HEK293T (cell line): ENCODE measurements at regions not wholly inside any gene's neighbourhood (a gene's known extent, or its start where the extent isn't known, plus 50 kb on each side); places are given as distances from the start of the nearest gene placed in this dataset.

Experiments
- ARNT ChIP-seq: fragments of 450-650 bp; IDR thresholded peaks from 2 replicates; pipeline ENCODE4 v1.6.1; 2017; ENCODE audit warnings: mild to moderate bottlenecking
- BHLHE40 ChIP-seq: fragments of 450-650 bp; IDR thresholded peaks from 2 replicates; pipeline ENCODE4 v1.6.1; 2016; ENCODE audit warnings: mild to moderate bottlenecking, moderate library complexity, borderline replicate concordance
- CTBP1 ChIP-seq: fragments of 450-650 bp; IDR thresholded peaks from 2 replicates; pipeline ENCODE4 v1.6.1; 2016; ENCODE audit warnings: borderline replicate concordance
- ELF4 ChIP-seq: fragments of 450-650 bp; IDR thresholded peaks from 2 replicates; pipeline ENCODE4 v1.6.1; 2017; ENCODE audit warnings: antibody characterized with exemption
- FOXK2 ChIP-seq: fragments of 450-650 bp; IDR thresholded peaks from 2 replicates; pipeline ENCODE4 v1.6.1; 2016; ENCODE audit warnings: mild to moderate bottlenecking
- FOXM1 ChIP-seq: fragments of 450-650 bp; IDR thresholded peaks from 2 replicates; pipeline ENCODE4 v1.6.1; 2017; ENCODE audit warnings: mild to moderate bottlenecking, borderline replicate concordance
- HDGF ChIP-seq: fragments of 450-650 bp; IDR thresholded peaks from 2 replicates; pipeline ENCODE4 v1.6.1; 2017; ENCODE audit warnings: antibody characterized with exemption, borderline replicate concordance
- LEF1 ChIP-seq: fragments of 450-650 bp; IDR thresholded peaks from 2 replicates; pipeline ENCODE4 v1.6.1; 2017; ENCODE audit warnings: mild to moderate bottlenecking, borderline replicate concordance
- SP1 ChIP-seq: fragments of 450-650 bp; IDR thresholded peaks from 2 replicates; pipeline ENCODE4 v1.6.1; 2017
- ZNF384 ChIP-seq: fragments of 450-650 bp; IDR thresholded peaks from 2 replicates; pipeline ENCODE4 v1.6.1; 2016

GRCh38 chr4:153061971-153062370 is 125.8 kb downstream of the FHDC1 start:
- TF ChIP-seq LEF1 (no peak), FOXM1 (no peak), SP1 (no peak), HDGF (no peak), ZNF384 (no peak), ARNT (no peak), CTBP1 (no peak), BHLHE40 (no peak), ELF4 (no peak), FOXK2 (no peak)
